K562 (cell line): ENCODE measurements at regions not wholly inside any gene's neighbourhood (a gene's known extent, or its start where the extent isn't known, plus 50 kb on each side); places are given as distances from the start of the nearest gene placed in this dataset.

Experiments
- ATAC-seq: fragments of 200-7000 bp; cut with Tn5 transposase; 3 replicates; pipeline ENCODE4 v1.9.1; 2020; ENCODE audit warnings: moderate library complexity
- BruUV-seq: library from RNA; stranded (reverse); fragments of 400-500 nt; replicated peaks from 2 replicates; lab custom pipeline; 2021; lab: Mats Ljungman, UMichigan
- CTCF ChIA-PET: fragments of 300-600 bp; formaldehyde crosslinking; extraction: SDS; loops from one replicate; lab custom pipeline; 2021; ENCODE audit warnings: low intra/inter-chr PET ratio; lab: Yijun Ruan, JAX
- POLR2A ChIA-PET: fragments of 300-600, 350-650 bp; sonication (Branson Sonifier 250); formaldehyde crosslinking; extraction: SDS; loops from one replicate; lab custom pipeline; 2021; ENCODE audit warnings: antibody characterized with exemption, inconsistent platforms; lab: Yijun Ruan, JAX
- DNase-seq, 4 experiments: peaks; one replicate each; pipeline versions ENCODE4 v3.0.0 to v3.0.0-alpha.2; 2011 to 2018; ENCODE audit warnings: low spot score in 3 of 4, mixed read lengths in 3 of 4; ENCODE audit errors: extremely low read depth in 1 of 4
- FAIRE-seq: peaks from 2 replicates; lab custom pipeline; 2011; peaks lifted over from hg19 to GRCh38; lab: Jason Lieb, UNC
- H2AFZ ChIP-seq: 2 replicates; pipeline ENCODE4 v1.6.0; 2011; ENCODE audit warnings: low read depth, low read length, control low read depth, inconsistent platforms
- H3K27ac ChIP-seq: fragments of 200-600 bp; 3 replicates; pipeline ENCODE4 v1.8.0; 2011; ENCODE audit warnings: low read depth, mild to moderate bottlenecking, control low read depth, inconsistent platforms, low read length, moderate library complexity, mixed read lengths; ENCODE audit errors: extremely low read depth
- H3K27me3 ChIP-seq, 2 experiments: fragments of 300-600 bp in 1 of 2; 2 replicates in 1 of 2; 3 replicates in 1 of 2; pipeline versions ENCODE4 v1.6.0 to v1.8.0; 2011; ENCODE audit warnings: inconsistent platforms in 2 of 2, low read length in 2 of 2, mild to moderate bottlenecking in 1 of 2, mixed read lengths in 1 of 2, moderate library complexity in 1 of 2; ENCODE audit not compliant: control insufficient read depth in 2 of 2, insufficient read depth in 2 of 2
- H3K36me3 ChIP-seq: fragments of 300-600 bp; 3 replicates; pipeline ENCODE4 v1.8.0; 2011; ENCODE audit warnings: mild to moderate bottlenecking, low read length, inconsistent platforms; ENCODE audit not compliant: control insufficient read depth, insufficient read depth
- H3K4me1 ChIP-seq, 2 experiments: fragments of 200-600 bp in 1 of 2; replicated peaks in 1 of 2; 2 replicates in 1 of 2; 3 replicates in 1 of 2; pipeline versions ENCODE4 v1.5.1 to v1.8.0; 2011; ENCODE audit warnings: inconsistent platforms in 2 of 2, low read length in 2 of 2, mild to moderate bottlenecking in 1 of 2, mixed read lengths in 1 of 2, moderate library complexity in 1 of 2; ENCODE audit not compliant: control insufficient read depth in 2 of 2, insufficient read depth in 2 of 2
- H3K4me2 ChIP-seq: 2 replicates; pipeline ENCODE4 v1.6.1; 2011; ENCODE audit warnings: low read length, control low read depth, inconsistent platforms, mixed read lengths; ENCODE audit not compliant: insufficient read depth
- H3K4me3 ChIP-seq: fragments of 200-600 bp; sonication (generic), shearing (Covaris generic); 2 replicates; pipeline ENCODE4 v1.5.1; 2016; ENCODE audit warnings: control low read depth, inconsistent platforms
- H3K79me2 ChIP-seq: fragments of 200-600 bp; 3 replicates; pipeline ENCODE4 v1.8.0; 2011; ENCODE audit warnings: low read length, inconsistent platforms; ENCODE audit not compliant: control insufficient read depth, insufficient read depth
- H3K9ac ChIP-seq, 2 experiments: 2 replicates each; pipeline versions ENCODE4 v1.6.0 to v1.6.1; 2011; ENCODE audit warnings: low read depth in 2 of 2, low read length in 2 of 2, control low read depth in 1 of 2, inconsistent platforms in 1 of 2, mild to moderate bottlenecking in 1 of 2, mixed read lengths in 1 of 2; ENCODE audit not compliant: insufficient read depth in 1 of 2
- H3K9me1 ChIP-seq: one replicate; pipeline ENCODE4 v1.6.0; 2011; ENCODE audit warnings: inconsistent platforms, mild to moderate bottlenecking, low read length, moderate library complexity; ENCODE audit not compliant: control insufficient read depth, insufficient read depth
- H3K9me3 ChIP-seq: replicated peaks from 2 replicates; pipeline ENCODE4 v1.5.1; 2011; ENCODE audit warnings: low read depth, low read length, inconsistent platforms; ENCODE audit not compliant: control insufficient read depth, insufficient read depth
- H4K20me1 ChIP-seq: replicated peaks from 2 replicates; pipeline ENCODE4 v1.6.1; 2011; ENCODE audit warnings: low read length, inconsistent platforms, mixed read lengths; ENCODE audit not compliant: control insufficient read depth, insufficient read depth
- EGR1 ChIP-seq: fragments of 450-650 bp; conservative IDR thresholded peaks from 2 replicates; pipeline ENCODE4 v1.6.1; 2017; ENCODE audit warnings: mild to moderate bottlenecking
- FOXJ2 ChIP-seq: fragments of 200-800 bp; sonication (Bioruptor generic); IDR thresholded peaks from 2 replicates; pipeline ENCODE4 v1.6.1; 2016; ENCODE audit warnings: missing genetic modification characterization, missing compliant biosample characterization
- NR3C1 ChIP-seq: sonication (generic); formaldehyde crosslinking; IDR thresholded peaks from 2 replicates; pipeline ENCODE4 v1.8.1; 2022; ENCODE audit warnings: missing genetic modification reagents
- RAD21 ChIP-seq, 2 experiments: fragments of 250-450 bp in 1 of 2; fragments of 450-650 bp in 1 of 2; sonication (Bioruptor Pico) in 1 of 2; formaldehyde crosslinking in 1 of 2; IDR thresholded peaks in 1 of 2; conservative IDR thresholded peaks in 1 of 2; 2 replicates each; pipeline versions ENCODE4 v1.4.0 to v1.8.0; 2020 to 2022; ENCODE audit warnings: mild to moderate bottlenecking in 2 of 2, moderate library complexity in 1 of 2
- SIRT6 ChIP-seq: IDR thresholded peaks from one replicate; pipeline ENCODE4 v1.6.1; 2012; ENCODE audit warnings: low read depth, mild to moderate bottlenecking, control low read depth, inconsistent platforms, low read length, moderate library complexity
- SREBF2 ChIP-seq: sonication (generic); formaldehyde crosslinking; IDR thresholded peaks from 2 replicates; pipeline ENCODE4 v1.4.0; 2020; ENCODE audit warnings: mild to moderate bottlenecking, missing genetic modification reagents
- XRCC4 ChIP-seq: IDR thresholded peaks from one replicate; pipeline ENCODE4 v1.6.1; 2011; ENCODE audit not compliant: insufficient read depth, insufficient read length; ENCODE audit errors: extremely low read depth
- ZBTB7A ChIP-seq: IDR thresholded peaks from 2 replicates; pipeline ENCODE4 v1.6.1; 2011; ENCODE audit warnings: low read depth, mild to moderate bottlenecking, low read length, moderate library complexity, borderline replicate concordance; ENCODE audit not compliant: control insufficient read depth
- ZNF3 ChIP-seq: fragments of 250-450 bp; sonication (Bioruptor Pico); IDR thresholded peaks from 2 replicates; pipeline ENCODE4 v1.5.0; 2021; ENCODE audit warnings: mild to moderate bottlenecking, moderate library complexity
- ZNF518B ChIP-seq: fragments of 250-450 bp; sonication (Bioruptor Pico); IDR thresholded peaks from 2 replicates; pipeline ENCODE4 v1.5.0; 2021; ENCODE audit warnings: mild to moderate bottlenecking, moderate library complexity
- WGBS: fragments of 100-300 bp; shearing (Covaris generic); methylation state at CpG from one replicate; pipeline ENCODE4 v1.1.6; 2016; ENCODE audit warnings: low coverage, mixed read lengths; ENCODE audit not compliant: insufficient coverage; ENCODE audit errors: missing lambda C conversion rate; 5-methylcytosine and 5-hydroxymethylcytosine counted together
- in situ Hi-C: fragments of 300-500 bp; cut with MboI; formaldehyde crosslinking; loops from 4 replicates; pipeline ENCODE4 v1.15.0; 2018; ENCODE audit warnings: inconsistent platforms, mixed read lengths
- intact Hi-C: fragments of 100-400 bp; cut with micrococcal nuclease; formaldehyde crosslinking; loops from 2 replicates; pipeline ENCODE4 v1.14.2; 2022
- TF ChIP-seq, protein P1 (sequence below): fragments of 250-450 bp; sonication (Bioruptor Pico); IDR thresholded peaks from 2 replicates; pipeline ENCODE4 v1.4.0; 2020; ENCODE audit warnings: mild to moderate bottlenecking, moderate library complexity
- TF ChIP-seq, protein P2 (sequence below): IDR thresholded peaks from 3 replicates; pipeline ENCODE4 v1.6.1; 2011; ENCODE audit warnings: borderline replicate concordance, mild to moderate bottlenecking; ENCODE audit not compliant: insufficient read length, insufficient read depth

DNA sequence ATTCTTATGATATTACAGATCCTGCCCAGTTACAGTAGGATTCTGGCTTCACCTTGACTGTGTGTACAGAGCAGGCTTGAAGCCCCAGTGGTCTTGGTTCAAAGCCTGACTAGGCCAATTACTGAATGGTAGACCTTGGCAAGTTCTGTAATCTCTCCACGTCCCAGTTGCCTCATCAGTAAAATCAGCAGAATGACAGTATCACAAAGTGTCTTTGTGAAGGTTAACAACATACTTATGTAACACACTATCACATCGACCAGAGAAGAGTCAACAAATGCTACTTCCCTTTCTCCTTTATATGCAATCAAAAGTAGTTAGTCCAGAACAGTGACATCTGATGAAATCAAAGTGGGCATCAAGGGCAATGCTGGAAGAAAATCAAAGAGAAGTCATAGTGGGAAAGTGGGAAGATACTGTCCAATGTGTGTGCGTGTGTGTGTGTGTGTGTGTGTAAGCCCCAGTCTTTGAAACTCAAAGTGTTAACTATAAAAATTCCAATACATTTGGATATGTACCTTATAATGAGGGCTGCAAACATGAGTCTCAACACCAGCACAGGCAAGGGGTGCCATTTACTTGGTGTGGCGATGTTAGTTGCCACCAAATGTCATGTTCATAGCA is 93.5 kb upstream of the EGFLAM start:
- no peak for TF ChIP-seq SREBF2 (CRISPR knock-in tag)
- no peak for TF ChIP-seq RAD21 (CRISPR knock-in tag; conservative IDR thresholded peaks at IDR 0.05 in 1 of 2, IDR thresholded peaks at IDR 0.05 in 1 of 2)
- TF ChIP-seq ZBTB7A, result no peak
- TF ChIP-seq, protein P1, sequence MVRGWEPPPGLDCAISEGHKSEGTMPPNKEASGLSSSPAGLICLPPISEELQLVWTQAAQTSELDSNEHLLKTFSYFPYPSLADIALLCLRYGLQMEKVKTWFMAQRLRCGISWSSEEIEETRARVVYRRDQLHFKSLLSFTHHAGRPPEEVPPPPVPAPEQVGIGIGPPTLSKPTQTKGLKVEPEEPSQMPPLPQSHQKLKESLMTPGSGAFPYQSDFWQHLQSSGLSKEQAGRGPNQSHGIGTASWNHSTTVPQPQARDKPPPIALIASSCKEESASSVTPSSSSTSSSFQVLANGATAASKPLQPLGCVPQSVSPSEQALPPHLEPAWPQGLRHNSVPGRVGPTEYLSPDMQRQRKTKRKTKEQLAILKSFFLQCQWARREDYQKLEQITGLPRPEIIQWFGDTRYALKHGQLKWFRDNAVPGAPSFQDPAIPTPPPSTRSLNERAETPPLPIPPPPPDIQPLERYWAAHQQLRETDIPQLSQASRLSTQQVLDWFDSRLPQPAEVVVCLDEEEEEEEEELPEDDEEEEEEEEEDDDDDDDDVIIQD (CRISPR knock-in tag), result no peak
- TF ChIP-seq NR3C1 (CRISPR knock-in tag), result no peak
- no peak for TF ChIP-seq ZNF518B (CRISPR knock-in tag)
- TF ChIP-seq, protein P2, sequence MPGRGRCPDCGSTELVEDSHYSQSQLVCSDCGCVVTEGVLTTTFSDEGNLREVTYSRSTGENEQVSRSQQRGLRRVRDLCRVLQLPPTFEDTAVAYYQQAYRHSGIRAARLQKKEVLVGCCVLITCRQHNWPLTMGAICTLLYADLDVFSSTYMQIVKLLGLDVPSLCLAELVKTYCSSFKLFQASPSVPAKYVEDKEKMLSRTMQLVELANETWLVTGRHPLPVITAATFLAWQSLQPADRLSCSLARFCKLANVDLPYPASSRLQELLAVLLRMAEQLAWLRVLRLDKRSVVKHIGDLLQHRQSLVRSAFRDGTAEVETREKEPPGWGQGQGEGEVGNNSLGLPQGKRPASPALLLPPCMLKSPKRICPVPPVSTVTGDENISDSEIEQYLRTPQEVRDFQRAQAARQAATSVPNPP, result no peak
- no peak for TF ChIP-seq EGR1
- TF ChIP-seq XRCC4, result no peak
- no peak for TF ChIP-seq ZNF3 (CRISPR knock-in tag)
- no peak for TF ChIP-seq FOXJ2 (tag)
- no peak for TF ChIP-seq SIRT6
- TF ChIP-seq, all 486 proteins: peak for 0
- no TSS peak for BruUV-seq
- Histone ChIP-seq H3K9me3 (no peaks in the 10 kb centered on the region), H3K27ac (no peak overlapping the region), H3K4me3 (no peak overlapping the region), H3K4me2 (no peak overlapping the region), H3K36me3 (no peaks in the 10 kb centered on the region), H3K27me3 (peaks cover 13 to 26% of the 10 kb centered on the region in 2 experiments), H2AFZ (no peak overlapping the region), H4K20me1 (no peaks in the 10 kb centered on the region), H3K79me2 (no peaks in the 10 kb centered on the region), H3K4me1 (no peaks in the 10 kb centered on the region), H3K9ac (no peak overlapping the region), H3K9me1 (no peaks in the 10 kb centered on the region)
- 1% methylated on average over 4 of the region's 4 CpGs for WGBS
- in situ Hi-C loops (no loop called here), intact Hi-C loops (no loop called here)
- ATAC-seq (no peak), DNase-seq (no peak), FAIRE-seq (no peak)
- POLR2A ChIA-PET, result interaction anchor here (0.6 kb wide), 1 partner anchor 282 kb away, joined by 3 read pairs; no protein-coding TSS in a partner anchor
- CTCF ChIA-PET, result no interaction called here
